GM12874 (cell line): ENCODE measurements at regions not wholly inside any gene's neighbourhood (a gene's known extent, or its start where the extent isn't known, plus 50 kb on each side); places are given as distances from the start of the nearest gene placed in this dataset.

Experiments
- TF ChIP-seq, protein P1 (sequence below): IDR thresholded peaks from 2 replicates; pipeline ENCODE4 v1.5.1; 2011; ENCODE audit warnings: low read depth, mild to moderate bottlenecking, control low read depth, low read length, moderate library complexity; ENCODE audit not compliant: insufficient read depth

DNA sequence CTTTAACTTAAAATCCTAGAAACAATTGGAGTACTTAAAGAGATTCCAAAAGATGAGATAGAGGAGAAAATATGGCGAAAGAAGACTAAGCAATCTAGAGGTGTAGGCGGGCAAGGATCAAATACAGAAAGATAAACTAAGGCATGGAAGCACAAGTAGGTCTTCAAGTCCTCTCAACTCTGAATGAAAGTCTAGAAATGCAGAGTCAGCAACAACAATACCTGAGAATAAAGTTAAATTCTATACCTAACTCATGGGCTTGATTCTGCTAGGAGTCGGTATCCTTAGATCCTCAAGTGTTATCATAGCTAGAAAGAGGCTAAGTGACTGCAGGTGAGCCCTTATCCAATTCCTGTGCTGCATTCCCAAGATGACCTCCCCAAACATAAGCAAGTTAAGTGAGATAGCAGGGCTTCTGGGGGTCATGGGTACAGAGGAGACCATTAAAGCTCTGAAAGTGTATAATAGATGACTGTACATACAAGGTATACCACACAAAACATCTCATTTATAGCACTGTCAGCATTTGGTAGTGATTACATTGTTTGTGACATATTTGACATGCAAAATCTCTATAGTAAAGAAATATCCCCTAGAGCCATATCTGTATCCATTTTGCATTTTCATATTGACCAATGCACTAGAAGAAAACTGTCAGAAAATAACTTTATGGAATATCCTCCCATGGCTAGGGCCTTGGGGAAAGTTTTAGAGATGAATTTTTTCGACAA is 82.5 kb upstream of the ARID2 start:
- TF ChIP-seq, protein P1, sequence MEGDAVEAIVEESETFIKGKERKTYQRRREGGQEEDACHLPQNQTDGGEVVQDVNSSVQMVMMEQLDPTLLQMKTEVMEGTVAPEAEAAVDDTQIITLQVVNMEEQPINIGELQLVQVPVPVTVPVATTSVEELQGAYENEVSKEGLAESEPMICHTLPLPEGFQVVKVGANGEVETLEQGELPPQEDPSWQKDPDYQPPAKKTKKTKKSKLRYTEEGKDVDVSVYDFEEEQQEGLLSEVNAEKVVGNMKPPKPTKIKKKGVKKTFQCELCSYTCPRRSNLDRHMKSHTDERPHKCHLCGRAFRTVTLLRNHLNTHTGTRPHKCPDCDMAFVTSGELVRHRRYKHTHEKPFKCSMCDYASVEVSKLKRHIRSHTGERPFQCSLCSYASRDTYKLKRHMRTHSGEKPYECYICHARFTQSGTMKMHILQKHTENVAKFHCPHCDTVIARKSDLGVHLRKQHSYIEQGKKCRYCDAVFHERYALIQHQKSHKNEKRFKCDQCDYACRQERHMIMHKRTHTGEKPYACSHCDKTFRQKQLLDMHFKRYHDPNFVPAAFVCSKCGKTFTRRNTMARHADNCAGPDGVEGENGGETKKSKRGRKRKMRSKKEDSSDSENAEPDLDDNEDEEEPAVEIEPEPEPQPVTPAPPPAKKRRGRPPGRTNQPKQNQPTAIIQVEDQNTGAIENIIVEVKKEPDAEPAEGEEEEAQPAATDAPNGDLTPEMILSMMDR = no peak

DNA sequence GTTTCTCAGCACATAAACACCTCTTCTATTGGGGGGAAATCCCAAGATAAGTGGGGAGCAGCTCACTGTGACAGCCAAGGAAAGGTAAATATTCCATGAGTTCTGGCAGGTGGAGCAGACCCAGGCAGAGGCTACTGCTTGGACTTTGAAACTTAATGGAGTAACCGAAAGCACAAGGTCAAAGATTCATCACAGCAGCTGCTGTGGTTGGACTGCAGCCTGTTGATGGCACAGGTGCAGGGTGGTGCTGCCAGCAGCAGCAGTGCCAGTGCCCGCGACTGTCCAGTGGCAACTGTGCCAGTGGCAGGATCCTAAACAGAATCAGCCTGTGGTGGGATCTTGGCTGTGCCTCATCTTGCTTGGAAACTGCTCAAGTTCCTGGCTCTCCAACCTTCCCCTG is 81.4 kb upstream of the ARID2 start:
- TF ChIP-seq, protein P1 = no peak

DNA sequence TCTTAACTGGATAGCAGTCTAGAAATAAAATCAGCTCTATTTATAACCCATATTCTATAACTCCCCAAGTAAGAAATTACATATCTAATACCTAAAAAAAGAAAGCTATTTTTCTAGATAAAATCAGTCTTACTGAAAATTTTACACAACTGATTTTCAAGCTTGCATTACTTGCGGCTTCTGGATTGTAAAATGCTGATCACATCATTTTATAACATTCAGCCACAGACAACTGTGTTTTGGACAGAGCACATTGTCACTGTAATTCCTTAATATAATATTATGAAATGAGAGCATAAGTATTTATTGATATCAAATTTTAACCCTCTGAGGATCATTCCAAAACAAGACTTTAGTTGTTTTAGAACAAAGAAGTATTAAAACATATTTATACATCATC is 78.5 kb upstream of the ARID2 start:
- TF ChIP-seq, protein P1 = no peak

DNA sequence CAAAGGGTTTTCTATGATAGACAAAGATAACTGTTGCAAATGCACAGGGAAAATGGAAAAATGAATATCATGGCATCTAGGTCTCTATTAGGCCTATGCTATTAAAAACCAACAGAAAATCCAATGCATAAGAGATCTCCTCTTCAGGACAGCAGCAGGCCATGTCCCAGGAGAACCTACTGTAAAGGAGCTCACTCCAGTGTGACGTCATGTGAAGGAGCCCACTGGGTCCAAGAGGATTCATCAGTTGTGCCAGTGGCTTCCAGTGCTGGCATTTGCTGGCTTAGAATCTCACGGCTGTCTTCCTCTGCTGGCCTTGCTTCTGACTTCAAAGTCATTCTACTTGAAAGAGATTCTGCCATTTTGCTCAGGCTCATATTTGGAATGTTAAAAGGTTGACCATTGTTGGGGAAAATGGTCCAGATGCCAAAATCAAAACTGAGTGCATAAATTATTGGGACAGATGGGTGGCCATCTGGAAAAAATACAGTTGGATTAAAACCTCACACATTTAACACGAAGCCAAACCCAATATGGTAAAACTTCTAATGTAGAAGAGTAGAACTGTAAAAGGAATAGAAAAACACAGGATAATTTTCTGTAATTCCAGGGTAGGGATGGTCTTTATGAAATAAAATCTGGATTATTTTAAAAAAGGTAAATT is 75.4 kb upstream of the ARID2 start:
- TF ChIP-seq, protein P1 = no peak

DNA sequence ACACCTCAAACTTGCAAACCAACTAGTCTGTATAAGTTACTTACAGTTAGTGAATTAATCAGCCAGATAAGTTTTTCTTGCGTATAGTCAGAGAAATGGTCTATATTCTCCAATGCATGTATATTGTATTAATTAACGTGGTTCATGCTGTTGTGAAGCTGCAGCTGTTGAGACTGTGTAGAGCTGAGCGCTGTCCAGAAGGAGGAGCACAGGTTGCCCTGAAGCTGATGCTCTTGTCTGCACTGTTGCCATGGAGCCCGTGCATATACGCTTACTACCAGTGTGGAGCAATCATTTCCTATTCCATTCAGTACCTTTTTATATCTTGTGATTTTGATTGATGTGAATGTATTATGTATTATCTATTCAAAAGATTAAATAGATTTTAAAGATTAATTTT is 74.3 kb upstream of the ARID2 start:
- TF ChIP-seq, protein P1 = 0 out of 2 replicates have a peak, but pooled peaks have one; percentile 5

DNA sequence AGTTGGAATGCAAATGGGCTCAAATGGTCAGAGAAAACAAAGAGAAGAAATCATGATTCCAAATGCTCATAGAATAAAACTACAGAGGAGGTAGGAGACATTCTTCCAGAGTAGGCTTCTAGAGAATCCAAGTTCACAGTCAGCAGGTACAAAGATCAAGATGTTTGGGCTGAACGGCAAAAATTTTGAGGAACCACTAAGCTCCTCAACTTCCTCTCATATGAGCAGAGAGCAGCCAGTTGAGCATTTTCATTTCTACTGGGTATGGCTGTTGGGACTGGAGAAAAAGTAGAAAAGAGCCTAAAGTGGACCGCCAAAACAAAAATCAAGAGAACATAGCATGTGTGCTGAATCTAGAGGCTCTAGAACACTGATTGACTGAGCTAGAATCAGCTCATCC is 73.8 kb upstream of the ARID2 start:
- TF ChIP-seq, protein P1 = no peak

DNA sequence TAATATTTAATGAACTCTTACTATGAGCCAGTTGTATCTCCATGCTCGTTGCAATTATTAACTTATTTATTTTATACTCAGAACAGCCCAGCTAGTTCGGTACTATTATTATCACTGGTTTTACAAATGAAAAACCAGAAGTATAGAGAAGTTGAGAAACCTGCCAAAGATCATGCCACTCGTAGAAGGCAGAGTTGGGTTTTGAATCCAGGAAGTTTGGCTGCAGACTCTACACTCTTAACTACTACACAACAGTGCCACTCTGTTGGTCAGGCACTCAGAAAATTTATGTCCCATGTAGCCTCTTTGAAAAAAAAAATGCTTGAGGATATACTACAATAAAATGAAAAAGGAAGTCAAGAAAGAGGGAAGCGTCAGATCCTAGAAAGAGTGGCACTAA is 71.5 kb upstream of the ARID2 start:
- TF ChIP-seq, protein P1 = no peak
